IMR-90 (cell line): ENCODE measurements at regions not wholly inside any gene's neighbourhood (a gene's known extent, or its start where the extent isn't known, plus 50 kb on each side); places are given as distances from the start of the nearest gene placed in this dataset.

ENCODE experiments used
- BHLHE40 ChIP-seq: fragments of 150-350 bp; IDR thresholded peaks from 2 replicates; pipeline ENCODE4 v1.6.1; 2016; ENCODE audit warnings: mild to moderate bottlenecking, low read depth, low read length
- CEBPB ChIP-seq: IDR thresholded peaks from 2 replicates; pipeline ENCODE4 v1.6.1; 2012; ENCODE audit warnings: low read depth, low read length, improper control_type of control experiment
- FOS ChIP-seq: fragments of 150-350 bp; IDR thresholded peaks from 2 replicates; pipeline ENCODE4 v1.6.1; 2016; ENCODE audit warnings: low read depth, low read length
- MXI1 ChIP-seq: IDR thresholded peaks from 2 replicates; pipeline ENCODE4 v1.6.1; 2012; ENCODE audit warnings: low read depth, mild to moderate bottlenecking, low read length, moderate library complexity, borderline replicate concordance
- POLR2A ChIP-seq: IDR thresholded peaks from 2 replicates; pipeline ENCODE4 v1.6.1; 2012; ENCODE audit warnings: mild to moderate bottlenecking, low read depth, low read length
- RAD21 ChIP-seq: IDR thresholded peaks from 2 replicates; pipeline ENCODE4 v1.6.1; 2012; ENCODE audit warnings: low read length, improper control_type of control experiment
- RCOR1 ChIP-seq: IDR thresholded peaks from 2 replicates; pipeline ENCODE4 v1.6.1; 2012; ENCODE audit warnings: mild to moderate bottlenecking, low read length, improper control_type of control experiment; ENCODE audit not compliant: insufficient replicate concordance
- USF2 ChIP-seq: fragments of 150-350 bp; IDR thresholded peaks from 2 replicates; pipeline ENCODE4 v1.6.1; 2017; ENCODE audit warnings: mild to moderate bottlenecking, antibody characterized with exemption, low read length, low read depth
- TF ChIP-seq, protein P1 (sequence below): conservative IDR thresholded peaks from 2 replicates; pipeline ENCODE4 v1.5.1; 2012; ENCODE audit warnings: mild to moderate bottlenecking, low read depth, low read length, improper control_type of control experiment
- TF ChIP-seq, protein P2 (sequence below): fragments of 150-350 bp; IDR thresholded peaks from 2 replicates; pipeline ENCODE4 v1.6.1; 2016; ENCODE audit warnings: low read depth, mild to moderate bottlenecking, low read length, moderate library complexity, borderline replicate concordance

GRCh38 chr2:873027-873426 lies 77.6 kb upstream of the SNTG2 start:
- TF ChIP-seq, protein P1, sequence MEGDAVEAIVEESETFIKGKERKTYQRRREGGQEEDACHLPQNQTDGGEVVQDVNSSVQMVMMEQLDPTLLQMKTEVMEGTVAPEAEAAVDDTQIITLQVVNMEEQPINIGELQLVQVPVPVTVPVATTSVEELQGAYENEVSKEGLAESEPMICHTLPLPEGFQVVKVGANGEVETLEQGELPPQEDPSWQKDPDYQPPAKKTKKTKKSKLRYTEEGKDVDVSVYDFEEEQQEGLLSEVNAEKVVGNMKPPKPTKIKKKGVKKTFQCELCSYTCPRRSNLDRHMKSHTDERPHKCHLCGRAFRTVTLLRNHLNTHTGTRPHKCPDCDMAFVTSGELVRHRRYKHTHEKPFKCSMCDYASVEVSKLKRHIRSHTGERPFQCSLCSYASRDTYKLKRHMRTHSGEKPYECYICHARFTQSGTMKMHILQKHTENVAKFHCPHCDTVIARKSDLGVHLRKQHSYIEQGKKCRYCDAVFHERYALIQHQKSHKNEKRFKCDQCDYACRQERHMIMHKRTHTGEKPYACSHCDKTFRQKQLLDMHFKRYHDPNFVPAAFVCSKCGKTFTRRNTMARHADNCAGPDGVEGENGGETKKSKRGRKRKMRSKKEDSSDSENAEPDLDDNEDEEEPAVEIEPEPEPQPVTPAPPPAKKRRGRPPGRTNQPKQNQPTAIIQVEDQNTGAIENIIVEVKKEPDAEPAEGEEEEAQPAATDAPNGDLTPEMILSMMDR: no peak
- no peak for TF ChIP-seq POLR2A
- no peak for TF ChIP-seq BHLHE40
- no peak for TF ChIP-seq RCOR1
- TF ChIP-seq FOS: no peak
- TF ChIP-seq CEBPB: no peak
- TF ChIP-seq USF2: no peak
- TF ChIP-seq, protein P2, sequence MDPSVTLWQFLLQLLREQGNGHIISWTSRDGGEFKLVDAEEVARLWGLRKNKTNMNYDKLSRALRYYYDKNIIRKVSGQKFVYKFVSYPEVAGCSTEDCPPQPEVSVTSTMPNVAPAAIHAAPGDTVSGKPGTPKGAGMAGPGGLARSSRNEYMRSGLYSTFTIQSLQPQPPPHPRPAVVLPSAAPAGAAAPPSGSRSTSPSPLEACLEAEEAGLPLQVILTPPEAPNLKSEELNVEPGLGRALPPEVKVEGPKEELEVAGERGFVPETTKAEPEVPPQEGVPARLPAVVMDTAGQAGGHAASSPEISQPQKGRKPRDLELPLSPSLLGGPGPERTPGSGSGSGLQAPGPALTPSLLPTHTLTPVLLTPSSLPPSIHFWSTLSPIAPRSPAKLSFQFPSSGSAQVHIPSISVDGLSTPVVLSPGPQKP: no peak
- no peak for TF ChIP-seq MXI1
- no peak for TF ChIP-seq RAD21
